Loucy (cell line): ENCODE measurements at regions not wholly inside any gene's neighbourhood (a gene's known extent, or its start where the extent isn't known, plus 50 kb on each side); places are given as distances from the start of the nearest gene placed in this dataset.

Source experiments
- H2AFZ ChIP-seq: fragments of 200-600 bp; sonication (generic); 2 replicates; pipeline ENCODE4 v1.6.0; 2016; ENCODE audit warnings: antibody characterized with exemption, mild to moderate bottlenecking, low read length, moderate library complexity
- H3F3A ChIP-seq: fragments of 200-600 bp; 2 replicates; pipeline ENCODE4 v1.6.0; 2016; ENCODE audit warnings: antibody characterized with exemption, low read depth, mild to moderate bottlenecking
- H3K27me3 ChIP-seq: fragments of 200-600 bp; sonication (generic); 2 replicates; pipeline ENCODE4 v1.6.1; 2014; ENCODE audit warnings: low read length, mild to moderate bottlenecking; ENCODE audit not compliant: insufficient read depth, poor library complexity, severe bottlenecking
- H3K36me3 ChIP-seq: fragments of 200-600 bp; sonication (generic); 2 replicates; pipeline ENCODE4 v1.6.1; 2016; ENCODE audit warnings: low read length; ENCODE audit not compliant: insufficient read depth
- H3K4me1 ChIP-seq: fragments of 200-600 bp; sonication (generic); 2 replicates; pipeline ENCODE4 v1.5.1; 2014; ENCODE audit warnings: low read length, mild to moderate bottlenecking; ENCODE audit not compliant: insufficient read depth, poor library complexity, severe bottlenecking
- H3K4me2 ChIP-seq: fragments of 200-600 bp; sonication (generic); 2 replicates; pipeline ENCODE4 v1.6.0; 2014; ENCODE audit warnings: antibody characterized with exemption, low read length, low read depth, mild to moderate bottlenecking; ENCODE audit not compliant: poor library complexity, severe bottlenecking
- H3K4me3 ChIP-seq: fragments of 200-600 bp; sonication (generic); 2 replicates; pipeline ENCODE4 v1.5.1; 2014; ENCODE audit warnings: low read length, mild to moderate bottlenecking, mixed read lengths; ENCODE audit not compliant: poor library complexity, severe bottlenecking
- H3K79me2 ChIP-seq: fragments of 200-600 bp; sonication (generic); 2 replicates; pipeline ENCODE4 v1.6.1; 2014; ENCODE audit warnings: low read length; ENCODE audit not compliant: insufficient read depth
- H3K9ac ChIP-seq: fragments of 200-600 bp; sonication (generic); 2 replicates; pipeline ENCODE4 v1.6.0; 2014; ENCODE audit warnings: mild to moderate bottlenecking, low read depth, low read length, moderate library complexity; ENCODE audit not compliant: poor library complexity, severe bottlenecking
- H3K9me2 ChIP-seq: fragments of 200-600 bp; sonication (generic); replicated peaks from 2 replicates; pipeline ENCODE4 v1.6.1; 2016; ENCODE audit warnings: low read depth, low read length, mixed read lengths
- H3K9me3 ChIP-seq: fragments of 200-600 bp; sonication (generic); 2 replicates; pipeline ENCODE4 v1.6.1; 2014; ENCODE audit warnings: mild to moderate bottlenecking, antibody characterized with exemption, low read length, low read depth; ENCODE audit not compliant: insufficient read depth
- H4K20me1 ChIP-seq: fragments of 200-600 bp; sonication (generic); 2 replicates; pipeline ENCODE4 v1.6.0; 2014; ENCODE audit warnings: antibody characterized with exemption, low read length, mild to moderate bottlenecking; ENCODE audit not compliant: insufficient read depth, poor library complexity, severe bottlenecking
- EZH2phosphoT487 ChIP-seq: fragments of 200-600 bp; IDR thresholded peaks from 2 replicates; pipeline ENCODE4 v1.6.1; 2018; ENCODE audit warnings: antibody characterized with exemption, mild to moderate bottlenecking, moderate library complexity, borderline replicate concordance
- TF ChIP-seq, protein P1 (sequence below): fragments of 200-600 bp; sonication (generic); conservative IDR thresholded peaks from 2 replicates; pipeline ENCODE4 v1.5.1; 2014; ENCODE audit warnings: mild to moderate bottlenecking, antibody characterized with exemption, low read length

DNA sequence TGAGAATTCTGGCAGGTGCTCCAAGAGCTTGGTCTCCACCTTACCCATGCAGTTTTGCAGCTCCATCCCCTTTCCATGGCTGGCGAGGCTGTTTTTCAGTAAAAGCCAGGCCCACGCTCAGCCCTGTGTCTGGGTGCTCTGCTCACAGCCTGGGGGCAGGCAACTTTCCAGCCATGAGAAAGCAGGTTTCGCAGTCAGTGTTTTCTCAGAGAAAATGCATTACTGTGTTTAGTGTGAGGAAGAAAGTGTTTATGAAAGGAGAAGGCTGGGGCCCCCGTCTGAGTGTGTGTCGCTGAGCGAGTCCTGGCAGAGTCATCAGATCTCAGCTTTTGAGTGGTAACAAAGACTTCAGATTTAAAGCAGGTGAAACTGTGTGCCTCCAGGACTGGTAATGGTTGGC is 248.1 kb downstream of the IRX1 start:
- Histone ChIP-seq H3K9me2 (no peaks in the 10 kb centered on the region), H2AFZ (no peak overlapping the region), H4K20me1 (no peaks in the 10 kb centered on the region), H3K79me2 (no peaks in the 10 kb centered on the region), H3K36me3 (no peaks in the 10 kb centered on the region), H3F3A (no peaks in the 10 kb centered on the region), H3K4me1 (peaks cover 11% of the 10 kb centered on the region), H3K27me3 (no peaks in the 10 kb centered on the region), H3K4me3 (no peak overlapping the region), H3K9me3 (no peaks in the 10 kb centered on the region), H3K4me2 (no peak overlapping the region), H3K9ac (no peak overlapping the region)
- TF ChIP-seq, protein P1, sequence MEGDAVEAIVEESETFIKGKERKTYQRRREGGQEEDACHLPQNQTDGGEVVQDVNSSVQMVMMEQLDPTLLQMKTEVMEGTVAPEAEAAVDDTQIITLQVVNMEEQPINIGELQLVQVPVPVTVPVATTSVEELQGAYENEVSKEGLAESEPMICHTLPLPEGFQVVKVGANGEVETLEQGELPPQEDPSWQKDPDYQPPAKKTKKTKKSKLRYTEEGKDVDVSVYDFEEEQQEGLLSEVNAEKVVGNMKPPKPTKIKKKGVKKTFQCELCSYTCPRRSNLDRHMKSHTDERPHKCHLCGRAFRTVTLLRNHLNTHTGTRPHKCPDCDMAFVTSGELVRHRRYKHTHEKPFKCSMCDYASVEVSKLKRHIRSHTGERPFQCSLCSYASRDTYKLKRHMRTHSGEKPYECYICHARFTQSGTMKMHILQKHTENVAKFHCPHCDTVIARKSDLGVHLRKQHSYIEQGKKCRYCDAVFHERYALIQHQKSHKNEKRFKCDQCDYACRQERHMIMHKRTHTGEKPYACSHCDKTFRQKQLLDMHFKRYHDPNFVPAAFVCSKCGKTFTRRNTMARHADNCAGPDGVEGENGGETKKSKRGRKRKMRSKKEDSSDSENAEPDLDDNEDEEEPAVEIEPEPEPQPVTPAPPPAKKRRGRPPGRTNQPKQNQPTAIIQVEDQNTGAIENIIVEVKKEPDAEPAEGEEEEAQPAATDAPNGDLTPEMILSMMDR, result no peak
- TF ChIP-seq EZH2phosphoT487, result no peak

GRCh38 chr5:3844266-3844665 is 248.6 kb downstream of the IRX1 start:
- no peaks in the 10 kb centered on the region for H3F3A ChIP-seq
- H3K27me3 ChIP-seq, result no peaks in the 10 kb centered on the region
- TF ChIP-seq EZH2phosphoT487, result no peak
- TF ChIP-seq, protein P1, result no peak
- H3K4me2 ChIP-seq, result no peak overlapping the region
- no peaks in the 10 kb centered on the region for H3K9me3 ChIP-seq
- no peak overlapping the region for H2AFZ ChIP-seq
- peaks cover 7% of the 10 kb centered on the region for H3K4me1 ChIP-seq
- no peaks in the 10 kb centered on the region for H4K20me1 ChIP-seq
- H3K36me3 ChIP-seq, result no peaks in the 10 kb centered on the region
- no peak overlapping the region for H3K4me3 ChIP-seq
- H3K9me2 ChIP-seq, result no peaks in the 10 kb centered on the region
- H3K9ac ChIP-seq, result no peak overlapping the region
- H3K79me2 ChIP-seq, result no peaks in the 10 kb centered on the region

- TF ChIP-seq EZH2phosphoT487, result no peak
- TF ChIP-seq, protein P1, result no peak
- Histone ChIP-seq H3K79me2 (no peaks in the 10 kb centered on the region), H3K4me2 (no peak overlapping the region), H4K20me1 (no peaks in the 10 kb centered on the region), H3F3A (no peaks in the 10 kb centered on the region), H3K27me3 (no peaks in the 10 kb centered on the region), H3K9me2 (no peaks in the 10 kb centered on the region), H3K36me3 (no peaks in the 10 kb centered on the region), H3K4me3 (no peak overlapping the region), H3K9me3 (no peaks in the 10 kb centered on the region), H3K9ac (no peak overlapping the region), H3K4me1 (peaks cover 2% of the 10 kb centered on the region), H2AFZ (no peak overlapping the region)
Observed at GRCh38 chr5:3845230-3845629, 249.6 kb downstream of the IRX1 start.
